ENCODE measurements at regions not wholly inside any gene's neighbourhood (a gene's known extent, or its start where the extent isn't known, plus 50 kb on each side); places are given as distances from the start of the nearest gene placed in this dataset.
"Not testable (repeated sequence)": the region's sequence is repeated elsewhere in the genome, so short reads cannot be mapped to it uniquely, and the experiment has no call there.

GRCh38 chr6:73978330-73978729 lies 282.3 kb downstream of the CD109 start:
- no peak for DNase-seq

- not testable (repeated sequence) for DNase-seq
Observed at GRCh38 chr6:73972518-73972917, 276.5 kb downstream of the CD109 start.

- peak; percentile 10 for DNase-seq
Observed at GRCh38 chr6:73969971-73970970, 274.3 kb downstream of the CD109 start.

- DNase-seq, result no peak
Observed at GRCh38 chr6:73968221-73968757, 272.3 kb downstream of the CD109 start.

- DNase-seq, result no peak
Observed at GRCh38 chr6:73965539-73966029, 269.6 kb downstream of the CD109 start.

GRCh38 chr6:73964241-73964854 lies 268.3 kb downstream of the CD109 start:
- no peak for DNase-seq

- no peak for DNase-seq
Observed at GRCh38 chr6:73962884-73963283, 266.9 kb downstream of the CD109 start.

GRCh38 chr6:73956305-73956704 lies 260.3 kb downstream of the CD109 start:
- DNase-seq, result no peak

- no peak for DNase-seq
Observed at GRCh38 chr6:73955800-73956199, 259.8 kb downstream of the CD109 start.

GRCh38 chr6:73954881-73955280 lies 258.9 kb downstream of the CD109 start:
- no peak for DNase-seq

- DNase-seq, result no peak
Observed at GRCh38 chr6:73951183-73951582, 255.2 kb downstream of the CD109 start.

- no peak for DNase-seq
Observed at GRCh38 chr6:73943930-73944652, 248.1 kb downstream of the CD109 start.

- no peak for DNase-seq
Observed at GRCh38 chr6:73943411-73943810, 247.4 kb downstream of the CD109 start.

GRCh38 chr6:73942592-73943186 lies 246.7 kb downstream of the CD109 start:
- no peak for DNase-seq

- DNase-seq, result no peak
Observed at GRCh38 chr6:73941892-73942291, 245.9 kb downstream of the CD109 start.

- no peak for DNase-seq
Observed at GRCh38 chr6:73937805-73938204, 241.8 kb downstream of the CD109 start.

GRCh38 chr6:73932866-73933265 lies 236.9 kb downstream of the CD109 start:
- DNase-seq, result no peak

- DNase-seq, result no peak
Observed at GRCh38 chr6:73929405-73929804, 233.4 kb downstream of the CD109 start.

- DNase-seq, result no peak
Observed at GRCh38 chr6:73927421-73927820, 231.4 kb downstream of the CD109 start.

GRCh38 chr6:73925703-73926102 lies 229.7 kb downstream of the CD109 start:
- DNase-seq, result not testable (repeated sequence)

GRCh38 chr6:73923905-73924485 lies 228.0 kb downstream of the CD109 start:
- no peak for DNase-seq

GRCh38 chr6:73903155-73903554 lies 207.2 kb downstream of the CD109 start:
- DNase-seq, result no peak
